Fibroblast of peridontal ligament (primary cell): ENCODE measurements at regions not wholly inside any gene's neighbourhood (a gene's known extent, or its start where the extent isn't known, plus 50 kb on each side); places are given as distances from the start of the nearest gene placed in this dataset.
"Not testable (repeated sequence)": the region's sequence is repeated elsewhere in the genome, so short reads cannot be mapped to it uniquely, and the experiment has no call there.

ENCODE experiments used
- DNase-seq: peaks from one replicate; pipeline ENCODE4 v3.0.0-alpha.2; 2010; ENCODE audit errors: extremely low read depth

DNA sequence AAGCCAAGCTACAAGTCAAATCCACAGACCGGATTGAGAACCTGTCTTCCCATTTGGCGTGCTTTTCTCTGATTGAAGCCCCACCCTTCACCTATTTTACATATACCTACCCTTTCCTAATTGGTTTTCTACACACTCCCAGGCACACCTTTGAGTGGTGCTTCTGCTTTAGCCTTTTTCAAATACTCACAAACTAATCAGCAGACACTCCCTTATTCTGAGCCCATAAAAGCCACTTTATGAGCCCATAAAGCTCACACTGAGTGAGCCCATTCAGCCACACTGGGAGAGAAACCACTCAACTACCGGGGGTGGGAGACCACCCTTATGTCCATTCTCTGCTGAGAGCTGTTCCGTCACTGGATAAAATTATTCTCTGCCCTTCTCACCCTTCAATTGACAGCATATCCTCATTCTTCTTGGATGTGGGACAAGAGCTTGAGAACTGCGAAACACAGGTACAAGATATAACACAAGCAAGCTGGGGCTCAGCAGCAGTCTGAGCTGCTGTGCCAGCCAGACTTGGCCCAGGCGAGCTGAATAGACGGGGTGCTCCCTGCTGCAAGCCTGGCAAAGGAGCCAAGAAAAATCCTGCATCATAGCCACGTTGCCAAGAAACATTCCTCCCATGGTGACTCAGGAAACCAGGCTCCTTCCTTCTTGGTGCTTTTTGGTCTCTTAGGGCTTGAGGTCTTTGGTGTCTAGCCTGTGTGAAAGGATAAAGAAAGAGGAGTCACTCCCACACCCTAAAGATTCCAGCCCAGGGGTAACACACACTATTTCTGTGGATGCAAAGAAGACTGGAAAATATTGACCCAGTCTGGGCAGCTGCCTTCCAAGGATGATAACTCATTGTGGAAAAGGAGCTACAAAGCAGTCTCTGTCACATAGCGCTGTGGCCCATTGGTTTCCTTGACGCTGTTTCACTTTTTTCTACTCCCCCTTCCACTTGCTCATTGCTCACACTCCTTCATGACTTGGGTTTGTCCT lies 609.7 kb downstream of the MCTP2 start:
- peak; percentile 8 for DNase-seq

DNA sequence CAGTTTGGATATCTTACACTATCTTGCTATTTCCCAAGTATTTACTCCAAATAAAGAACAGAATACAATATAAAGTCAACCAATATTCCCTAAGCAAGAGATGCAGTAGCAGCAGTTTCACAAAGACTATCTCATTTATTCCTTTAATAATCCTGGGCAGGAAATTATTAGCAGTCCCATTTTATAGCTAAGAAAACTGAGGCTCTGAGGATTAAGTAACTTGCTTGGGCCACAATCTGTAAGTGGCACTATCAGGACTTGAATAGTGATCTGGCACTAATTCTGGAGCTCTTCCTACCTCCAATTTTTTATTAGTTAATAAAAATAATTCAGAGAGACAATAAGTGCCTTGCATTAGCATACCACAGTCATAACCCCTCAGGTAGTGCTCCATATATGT lies 611.7 kb downstream of the MCTP2 start:
- DNase-seq = no peak

DNA sequence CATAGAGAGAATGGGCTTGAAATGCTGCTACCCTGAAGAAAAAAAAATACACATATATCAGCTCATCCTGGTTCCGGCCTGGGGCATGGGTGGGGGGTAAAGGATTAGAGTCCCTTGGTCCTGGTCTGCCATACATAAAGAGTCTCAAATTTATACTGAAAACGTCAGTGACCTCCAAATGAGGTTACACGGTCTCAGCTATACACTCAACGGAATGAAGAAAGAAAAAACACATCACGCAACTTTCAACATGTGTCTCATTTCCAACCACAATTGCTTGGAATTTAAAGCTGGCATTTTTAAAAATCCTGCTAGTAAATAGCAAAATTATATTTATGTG lies 612.8 kb downstream of the MCTP2 start:
- peak; percentile 1 for DNase-seq

DNA sequence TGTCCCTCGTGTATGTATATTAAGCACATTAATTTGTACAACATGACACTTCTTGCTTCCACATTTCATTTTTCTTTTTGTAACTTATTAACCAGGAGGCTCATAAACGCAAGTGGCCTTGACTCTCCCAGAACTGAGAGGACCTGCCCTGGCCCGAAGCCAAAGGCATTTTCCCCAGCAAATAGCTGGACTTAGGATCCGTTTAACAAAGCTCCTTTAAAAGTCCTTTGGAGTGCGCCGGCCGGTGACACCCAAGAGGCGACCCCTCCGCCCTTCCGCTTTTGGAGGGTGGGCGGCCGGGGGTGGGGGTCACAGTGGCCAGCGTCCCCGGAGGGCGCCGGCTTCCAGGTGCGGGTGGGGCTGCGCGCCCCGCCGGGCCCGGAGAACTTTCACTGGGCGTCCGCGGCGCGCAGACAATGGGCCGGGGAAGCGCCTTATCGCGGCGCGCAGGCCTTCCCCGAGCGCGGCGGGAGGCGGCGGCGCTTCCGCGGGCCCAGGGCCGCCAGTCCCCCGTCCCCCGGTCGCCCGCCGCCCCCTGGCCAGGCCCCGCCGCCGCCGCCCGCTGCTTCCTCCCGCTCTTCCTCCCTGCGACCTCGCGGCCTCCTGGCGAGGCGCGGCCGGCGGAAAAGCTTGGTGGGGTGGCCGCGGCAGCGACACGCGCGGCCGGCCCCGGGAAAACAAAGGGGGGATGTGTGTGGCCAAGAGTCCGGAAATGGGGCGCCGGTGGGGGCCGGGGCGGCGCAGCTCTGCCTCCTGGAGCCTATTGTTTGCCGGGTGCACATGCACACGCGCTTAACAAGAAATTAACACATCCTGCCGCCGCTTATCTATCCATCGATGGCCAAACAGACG lies 613.4 kb downstream of the MCTP2 start:
- no peak for DNase-seq

DNA sequence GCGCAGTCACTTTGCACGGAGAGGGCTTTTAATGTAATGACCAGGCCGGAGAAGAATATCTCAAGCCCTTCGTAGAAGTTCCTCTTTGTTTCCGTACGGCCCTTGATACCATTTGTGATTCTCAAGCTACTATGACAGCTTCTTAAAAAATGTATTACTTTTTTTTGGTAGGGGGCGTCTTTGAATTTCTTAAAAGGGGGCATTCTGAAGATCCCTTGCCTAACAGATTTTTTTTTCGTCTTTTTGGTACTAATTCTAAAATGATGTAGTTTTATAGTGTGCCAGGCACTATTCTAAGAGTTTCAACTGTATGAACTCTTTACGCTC lies 614.0 kb downstream of the MCTP2 start:
- DNase-seq = no peak

DNA sequence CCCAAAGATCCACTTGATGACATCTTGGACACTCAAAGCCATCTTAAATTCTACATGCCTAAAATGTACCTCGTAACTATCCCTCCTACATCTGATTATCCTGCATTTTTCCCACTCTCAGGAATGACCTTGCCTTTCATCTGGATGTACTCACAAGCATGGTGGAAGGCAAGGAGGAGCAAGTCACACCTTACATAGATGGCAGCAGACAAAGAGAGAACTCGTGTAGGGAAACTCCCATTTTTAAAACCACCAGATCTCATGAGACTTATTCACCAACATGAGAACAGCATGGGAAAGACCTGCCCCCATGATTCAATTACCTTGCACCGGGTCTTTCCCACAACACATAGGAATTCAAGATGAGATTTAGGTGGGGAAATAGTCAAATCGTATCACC lies 616.0 kb downstream of the MCTP2 start:
- no peak for DNase-seq

DNA sequence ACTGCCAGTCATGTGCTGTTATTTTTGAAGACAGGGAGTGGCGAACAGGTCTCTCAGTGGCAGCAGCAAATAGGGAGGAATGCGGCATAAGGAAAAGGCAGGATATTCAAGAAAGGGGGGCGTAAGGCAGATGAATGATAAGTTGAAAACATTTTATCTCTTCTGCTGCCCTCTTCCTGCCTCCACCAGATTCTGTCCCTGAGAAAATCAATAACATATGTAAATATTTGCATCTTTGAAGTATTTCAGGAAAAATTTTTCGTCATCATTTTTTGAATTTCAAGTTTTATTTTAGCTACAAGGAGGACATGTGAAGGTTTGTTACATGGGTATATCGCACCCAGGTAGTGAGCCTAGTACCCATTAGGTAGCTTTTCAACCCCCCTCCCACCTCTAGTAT lies 616.7 kb downstream of the MCTP2 start:
- DNase-seq = no peak

DNA sequence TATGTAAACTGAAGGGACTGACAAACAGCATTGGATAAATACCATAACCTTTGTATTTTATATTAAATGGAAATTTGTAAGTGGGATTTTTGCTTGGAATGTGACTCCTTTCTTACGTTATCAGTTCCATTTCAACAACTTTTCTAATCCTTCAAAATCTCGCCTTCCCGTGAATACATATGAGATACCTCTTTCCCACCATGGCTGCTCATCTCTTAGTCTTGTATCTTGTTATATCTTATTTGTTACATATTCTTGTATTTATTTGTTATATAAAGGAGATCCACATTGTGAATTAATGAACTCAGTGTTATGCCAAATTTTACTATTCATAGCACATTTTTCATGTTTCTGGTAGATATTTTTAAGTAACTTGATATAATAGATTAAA lies 623.7 kb downstream of the MCTP2 start:
- DNase-seq = no peak

DNA sequence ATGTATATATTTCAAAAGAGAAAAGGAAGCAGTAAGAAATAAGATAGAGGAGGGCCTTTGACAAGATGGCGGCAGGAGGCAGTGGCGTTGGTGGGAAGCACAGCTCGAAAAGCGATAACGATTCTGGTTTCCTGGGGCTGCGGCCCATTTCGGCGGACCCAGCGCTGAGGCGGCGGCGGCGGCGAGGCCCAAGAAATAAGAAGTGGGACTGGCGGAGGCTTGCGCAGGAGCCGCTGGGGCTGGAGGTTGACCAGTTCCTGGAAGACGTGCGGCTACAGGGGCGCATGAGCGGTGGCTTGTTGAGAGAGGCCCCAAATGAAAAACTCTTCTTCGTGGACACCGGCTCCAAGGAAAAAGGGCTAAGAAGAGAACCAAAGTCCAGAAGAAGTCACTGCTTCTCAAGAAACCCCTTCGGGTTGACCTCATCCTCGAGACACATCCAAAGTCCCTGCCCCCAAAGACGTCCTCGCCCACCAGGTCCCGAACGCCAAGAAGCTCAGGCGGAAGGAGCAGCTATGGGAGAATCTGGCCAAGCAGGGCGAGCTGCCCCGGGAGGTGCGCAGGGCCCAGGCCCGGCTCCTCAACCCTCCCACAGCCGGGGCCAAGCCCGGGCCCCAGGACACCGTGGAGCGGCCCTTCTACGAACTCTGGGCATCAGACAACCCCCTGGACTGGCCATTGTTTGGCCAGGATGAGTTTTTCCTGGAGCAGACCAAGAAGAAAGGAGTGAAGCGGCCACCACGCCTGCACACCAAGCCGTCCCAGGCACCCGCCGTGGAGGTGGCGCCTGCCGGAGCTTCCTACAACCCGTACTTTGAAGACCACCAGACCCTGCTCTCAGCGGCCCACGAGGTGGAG lies 624.3 kb downstream of the MCTP2 start:
- no peak for DNase-seq

DNA sequence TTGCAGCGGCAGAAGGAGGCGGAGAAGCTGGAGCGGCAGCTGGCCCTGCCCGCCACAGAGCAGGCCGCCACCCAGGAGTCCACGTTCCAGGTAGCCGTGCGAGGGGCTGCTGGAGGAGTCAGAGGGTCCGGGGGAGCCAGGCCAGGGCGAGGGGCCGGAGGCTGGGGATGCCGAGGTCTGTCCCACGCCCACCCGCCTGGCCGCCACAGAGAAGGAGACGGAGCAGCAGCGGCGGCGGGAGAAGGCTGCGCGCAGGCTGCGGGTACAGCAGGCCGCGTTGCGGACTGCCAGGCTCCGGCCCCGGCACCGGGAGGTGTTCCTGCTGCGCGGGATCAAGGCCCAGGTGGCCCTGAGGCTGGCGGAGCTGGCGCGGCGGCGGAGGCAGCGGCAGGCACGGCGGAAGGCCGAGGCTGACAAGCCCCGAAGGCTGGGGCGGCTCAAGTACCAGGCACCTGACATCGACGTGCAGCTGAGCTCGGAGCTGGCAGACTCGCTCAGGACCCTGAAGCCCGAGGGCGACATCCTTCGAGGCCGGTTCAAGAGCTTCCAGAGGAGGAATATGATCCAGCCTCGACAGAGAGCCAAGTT lies 625.0 kb downstream of the MCTP2 start:
- no peak for DNase-seq

DNA sequence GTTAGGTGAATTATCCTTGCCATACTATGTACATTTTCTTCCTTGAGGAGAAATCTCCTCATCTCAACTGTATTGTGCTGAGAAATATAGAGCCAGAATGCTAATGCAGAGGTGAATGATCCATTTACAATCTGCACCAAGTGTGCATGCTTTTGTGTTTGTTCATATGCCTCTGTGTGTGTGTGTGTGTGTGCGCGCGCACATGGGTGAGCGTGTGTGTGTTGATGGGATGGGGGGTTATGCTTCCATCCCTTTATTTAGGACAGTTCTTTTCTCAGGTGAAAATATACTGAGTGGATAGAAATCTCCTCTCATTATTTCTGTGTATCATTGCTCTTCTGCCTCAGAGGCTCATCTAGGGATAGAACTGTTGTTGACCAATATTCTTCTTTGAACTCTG lies 626.1 kb downstream of the MCTP2 start:
- DNase-seq = no peak

DNA sequence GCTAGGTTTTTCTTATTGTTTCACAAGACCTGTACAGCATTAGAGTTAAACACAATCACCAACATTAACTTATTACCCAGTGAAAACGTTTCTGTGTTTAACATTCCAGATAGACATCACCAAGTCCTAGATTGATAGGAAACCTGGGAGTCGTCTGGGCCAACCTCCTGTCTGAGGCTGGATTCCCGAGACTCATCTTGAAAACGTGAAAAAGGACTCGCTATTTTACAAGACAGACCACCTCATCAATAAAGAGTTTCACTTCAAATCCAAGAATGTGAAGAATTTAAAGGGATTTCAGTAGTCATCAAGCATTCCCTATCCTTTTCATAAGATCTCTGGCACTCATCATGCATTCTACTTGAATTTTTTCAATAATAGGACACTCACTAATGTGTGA lies 626.6 kb downstream of the MCTP2 start:
- DNase-seq = no peak

DNA sequence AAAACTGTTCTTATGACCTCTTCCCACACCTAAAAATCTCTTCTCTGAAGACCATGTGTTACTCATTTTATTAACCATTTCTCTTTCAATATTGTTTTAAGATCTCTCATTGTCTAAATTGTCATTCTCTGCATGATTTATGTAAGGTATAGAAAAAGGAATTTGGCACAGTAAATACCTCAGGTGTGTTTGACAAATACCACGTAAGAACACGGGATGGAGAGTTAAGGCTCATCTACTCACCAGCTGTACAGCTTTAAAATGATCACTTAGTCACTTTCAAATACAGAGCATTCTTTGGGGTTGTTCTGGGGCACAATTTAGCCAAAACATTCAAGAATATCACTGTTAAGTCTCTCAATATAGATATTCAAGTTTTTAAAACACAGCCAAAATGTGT lies 627.1 kb downstream of the MCTP2 start:
- DNase-seq = no peak

DNA sequence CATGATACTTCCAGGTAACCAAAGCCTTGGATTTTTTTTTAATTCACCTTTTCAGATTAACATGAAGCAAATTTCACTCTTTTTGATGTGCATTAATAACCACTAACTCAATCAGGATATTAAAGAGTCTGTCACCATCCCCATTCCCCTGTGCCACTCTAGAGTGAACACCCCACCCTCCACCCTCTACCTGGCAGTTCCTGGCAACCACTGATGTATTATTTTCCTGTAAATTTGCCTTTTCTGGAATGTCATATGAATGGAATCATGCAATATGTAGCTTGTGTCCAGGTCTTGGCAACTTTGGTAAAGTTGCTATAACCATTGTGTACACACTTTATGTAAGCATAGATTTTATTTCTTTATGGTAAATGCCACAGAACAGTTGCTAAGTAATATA lies 627.6 kb downstream of the MCTP2 start:
- no peak for DNase-seq

DNA sequence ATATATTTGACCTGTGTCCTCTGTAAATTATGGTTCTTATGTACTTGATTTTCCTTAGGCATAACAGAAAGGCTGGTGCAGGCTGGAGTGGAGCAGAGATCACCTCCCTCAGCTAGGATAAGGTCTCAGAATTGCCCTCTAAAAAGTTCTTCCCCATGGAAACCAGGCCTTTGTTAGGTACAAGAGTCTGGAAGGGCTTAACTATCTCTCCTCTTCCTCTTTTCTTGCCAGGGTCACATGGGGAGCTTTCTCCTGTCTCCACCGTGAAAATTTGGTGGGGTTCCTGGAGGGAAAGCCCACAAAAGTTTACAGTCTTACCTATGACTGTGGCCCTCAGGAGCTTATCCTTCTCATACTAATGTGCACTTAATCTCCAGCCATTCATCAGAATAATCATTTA lies 633.2 kb downstream of the MCTP2 start:
- no peak for DNase-seq

DNA sequence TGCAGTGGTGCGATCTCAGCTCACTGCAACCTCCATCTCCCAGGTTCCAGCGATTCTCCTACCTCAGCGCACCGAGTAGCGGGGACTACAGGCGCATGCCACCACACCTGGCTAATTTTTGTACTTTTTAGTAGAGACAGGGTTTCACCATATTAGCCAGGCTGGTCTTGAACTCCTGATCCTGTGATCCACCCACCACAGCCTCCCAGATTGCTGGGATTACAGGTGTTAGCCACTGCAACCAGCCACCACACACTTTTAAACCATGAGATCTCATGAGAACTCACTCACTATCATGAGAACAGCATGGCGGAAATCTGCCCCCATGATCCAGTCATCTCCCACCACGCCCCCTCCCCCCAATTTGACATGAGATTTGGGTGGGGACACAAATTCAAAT lies 636.9 kb downstream of the MCTP2 start:
- not testable (repeated sequence) for DNase-seq

DNA sequence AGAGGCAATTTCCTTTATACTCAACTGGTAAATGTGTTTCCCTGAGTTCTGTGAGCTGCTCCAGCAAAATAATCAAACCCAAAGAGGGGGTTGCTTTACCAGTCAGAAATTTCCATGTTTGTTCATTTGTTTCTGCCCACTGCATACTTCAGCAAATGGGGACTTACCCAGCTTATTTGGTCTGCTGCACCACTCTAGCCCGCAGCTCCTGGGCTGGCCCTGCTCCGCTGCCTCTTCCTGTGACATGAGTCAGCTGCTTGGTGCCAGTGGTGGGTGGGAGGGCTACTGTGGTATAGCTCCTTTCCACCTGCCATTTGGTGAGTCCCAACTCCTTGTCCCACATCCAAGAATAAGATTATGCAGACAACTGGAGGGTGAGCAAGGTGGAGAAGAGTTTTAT lies 644.2 kb downstream of the MCTP2 start:
- no peak for DNase-seq

DNA sequence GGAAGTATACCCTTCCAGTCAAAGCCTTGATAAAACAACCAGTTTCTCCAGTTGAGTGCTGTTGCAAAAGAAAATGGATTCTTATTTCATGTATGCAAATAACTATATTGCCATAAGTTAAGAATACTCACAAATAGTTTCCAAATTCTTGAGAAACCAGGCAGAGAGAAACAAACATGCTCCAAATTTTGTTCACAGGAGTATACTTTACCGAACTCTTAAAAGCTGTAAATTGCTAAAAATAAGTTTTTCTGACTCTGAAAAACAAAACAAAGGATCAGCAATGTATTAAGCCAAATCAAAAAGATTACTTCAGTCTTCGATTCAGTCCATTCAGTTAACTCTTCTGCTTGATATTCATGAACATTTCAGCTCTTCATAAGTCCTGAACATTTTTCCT lies 646.5 kb downstream of the MCTP2 start:
- DNase-seq = no peak

DNA sequence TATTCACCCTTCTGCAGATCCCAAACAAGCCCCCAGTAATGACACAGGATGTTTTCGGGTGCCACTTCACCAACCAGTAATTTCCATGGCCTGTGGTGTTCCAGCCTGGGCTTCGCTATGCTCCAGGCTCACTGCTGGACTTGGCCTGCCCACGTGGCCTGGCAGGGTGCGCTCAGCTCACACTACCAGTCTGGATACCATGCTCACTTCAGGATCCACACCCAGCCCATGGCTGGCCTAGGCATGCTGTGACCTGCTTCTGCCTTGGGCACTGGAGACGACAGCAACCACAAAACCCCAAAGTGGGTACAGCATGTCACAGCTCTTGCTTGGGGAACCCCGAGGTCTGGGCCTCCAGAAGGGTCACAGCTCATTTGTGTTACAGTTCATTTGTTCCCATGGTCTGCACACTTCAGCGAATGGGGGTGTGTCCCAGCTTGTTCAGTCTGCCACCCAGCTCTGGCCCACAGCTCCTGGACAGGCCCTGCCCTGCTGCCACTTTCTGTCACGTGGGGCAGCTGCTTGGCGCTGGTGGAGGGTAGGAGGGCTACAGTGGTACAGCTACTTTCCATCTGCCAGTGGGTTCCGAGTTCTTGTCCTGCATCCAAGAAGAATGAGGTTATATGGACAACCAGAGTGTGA lies 650.8 kb downstream of the MCTP2 start:
- no peak for DNase-seq

DNA sequence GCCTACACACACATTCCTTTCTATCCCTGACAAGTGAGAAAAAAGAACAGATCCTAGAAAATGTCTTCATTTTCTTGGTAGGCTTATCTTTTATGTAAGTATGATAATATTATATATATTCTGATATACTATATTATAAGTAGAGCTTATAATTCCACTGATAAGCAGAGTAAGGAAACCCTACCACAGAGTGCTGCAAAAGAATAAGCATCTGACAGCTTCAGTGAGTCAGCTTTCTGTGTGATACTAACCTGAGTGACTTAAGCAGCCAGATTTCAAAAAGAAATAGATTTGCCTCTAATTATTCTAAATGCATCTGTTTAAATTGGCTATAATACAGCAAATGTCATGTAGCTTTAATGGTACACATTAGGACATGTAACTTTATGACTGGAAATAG lies 656.0 kb downstream of the MCTP2 start:
- no peak for DNase-seq

DNA sequence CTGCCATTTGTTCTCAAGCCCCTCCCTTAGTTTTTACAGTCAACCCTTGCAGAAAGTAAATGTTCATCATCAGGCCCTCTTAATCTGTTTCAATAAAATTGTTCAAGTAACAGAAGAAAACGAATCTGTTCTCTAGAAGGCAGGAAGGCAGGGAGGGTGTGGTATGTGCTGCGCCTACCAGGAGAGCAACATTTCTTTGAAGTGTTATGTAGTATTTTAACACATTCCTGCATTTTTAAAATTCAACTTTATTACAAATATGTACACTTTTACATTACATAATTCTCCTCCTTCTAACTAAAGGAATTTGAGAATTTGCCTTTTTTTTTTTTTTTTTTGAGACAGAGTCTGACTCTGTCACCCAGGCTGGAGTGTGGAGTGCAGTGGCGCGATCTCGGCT lies 657.8 kb downstream of the MCTP2 start:
- no peak for DNase-seq
